SK-N-SH (cell line): ENCODE measurements at regions not wholly inside any gene's neighbourhood (a gene's known extent, or its start where the extent isn't known, plus 50 kb on each side); places are given as distances from the start of the nearest gene placed in this dataset.

Experiments used
- CTCF ChIA-PET: fragments of 300-600, 350-600 bp; formaldehyde crosslinking; extraction: SDS; loops from one replicate; lab custom pipeline; 2021; lab: Yijun Ruan, JAX
- POLR2A ChIA-PET: fragments of 350-600 bp; sonication (Branson Sonifier 250); formaldehyde crosslinking; extraction: SDS; loops from one replicate; lab custom pipeline; 2020; ENCODE audit warnings: antibody characterized with exemption, inconsistent platforms; lab: Yijun Ruan, JAX
- DNase-seq: peaks from one replicate; pipeline ENCODE4 v3.0.0; 2012
- H2AFZ ChIP-seq: fragments of 200-600 bp; sonication (generic); 2 replicates; pipeline ENCODE4 v1.8.1; 2016; ENCODE audit warnings: antibody characterized with exemption, mild to moderate bottlenecking, low read depth
- H3F3A ChIP-seq: fragments of 200-600 bp; sonication (generic); replicated peaks from 2 replicates; pipeline ENCODE3; 2016; ENCODE audit warnings: antibody characterized with exemption, mild to moderate bottlenecking; ENCODE audit not compliant: insufficient read depth
- H3K27ac ChIP-seq, 2 experiments: fragments of 200-500 bp in 1 of 2; fragments of 200-600 bp in 1 of 2; sonication (Bioruptor generic) in 1 of 2; sonication (generic), shearing (Covaris generic) in 1 of 2; 2 replicates each; pipeline versions ENCODE4 v1.5.1 to v1.6.1; 2014 to 2016; ENCODE audit warnings: low read depth in 2 of 2, inconsistent platforms in 1 of 2, low read length in 1 of 2, mild to moderate bottlenecking in 1 of 2, mixed read lengths in 1 of 2
- H3K27me3 ChIP-seq: fragments of 200-600 bp; sonication (generic), shearing (Covaris generic); 2 replicates; pipeline ENCODE4 v1.6.1; 2016; ENCODE audit warnings: mixed run types; ENCODE audit not compliant: insufficient read depth
- H3K36me3 ChIP-seq, 2 experiments: fragments of 200-500 bp in 1 of 2; fragments of 200-600 bp in 1 of 2; sonication (Bioruptor generic) in 1 of 2; sonication (generic) in 1 of 2; replicated peaks in 1 of 2; 2 replicates each; pipeline versions ENCODE3 to v1.5.1; 2014 to 2016; ENCODE audit warnings: low read length in 1 of 2, mild to moderate bottlenecking in 1 of 2; ENCODE audit not compliant: insufficient read depth in 2 of 2, control insufficient read depth in 1 of 2
- H3K4me1 ChIP-seq, 2 experiments: fragments of 200-500 bp in 1 of 2; fragments of 200-600 bp in 1 of 2; sonication (Bioruptor generic) in 1 of 2; sonication (generic), shearing (Covaris generic) in 1 of 2; 2 replicates each; pipeline versions ENCODE4 v1.5.1 to v1.6.1; 2014 to 2016; ENCODE audit warnings: low read depth in 1 of 2, low read length in 1 of 2, mixed run types in 1 of 2; ENCODE audit not compliant: insufficient read depth in 2 of 2, control insufficient read depth in 1 of 2
- H3K4me2 ChIP-seq: fragments of 200-600 bp; sonication (generic), shearing (Covaris generic); 2 replicates; pipeline ENCODE4 v1.6.1; 2017; ENCODE audit warnings: mixed run types
- H3K4me3 ChIP-seq, 2 experiments: fragments of 200-500 bp in 1 of 2; fragments of 200-600 bp in 1 of 2; sonication (Bioruptor generic) in 1 of 2; sonication (generic), shearing (Covaris generic) in 1 of 2; 2 replicates each; pipeline versions ENCODE4 v1.5.1 to v1.8.1; 2014 to 2016; ENCODE audit warnings: low read depth in 2 of 2, inconsistent platforms in 1 of 2, low read length in 1 of 2, mild to moderate bottlenecking in 1 of 2, mixed read lengths in 1 of 2, moderate library complexity in 1 of 2
- H3K79me2 ChIP-seq: fragments of 200-600 bp; sonication (generic); 2 replicates; pipeline ENCODE4 v1.8.1; 2017; ENCODE audit warnings: mild to moderate bottlenecking; ENCODE audit not compliant: insufficient read depth
- H3K9ac ChIP-seq: fragments of 200-600 bp; sonication (generic); 2 replicates; pipeline ENCODE4 v1.6.1; 2017; ENCODE audit warnings: mixed run types
- H3K9me2 ChIP-seq: fragments of 200-600 bp; sonication (generic); 2 replicates; pipeline ENCODE4 v1.6.1; 2017; ENCODE audit warnings: mixed run types
- H3K9me3 ChIP-seq: fragments of 200-600 bp; sonication (generic); 2 replicates; pipeline ENCODE4 v1.6.1; 2017; ENCODE audit warnings: mixed run types, mild to moderate bottlenecking, moderate library complexity
- H4K20me1 ChIP-seq: fragments of 200-600 bp; sonication (generic); 2 replicates; pipeline ENCODE4 v1.6.1; 2017; ENCODE audit warnings: mild to moderate bottlenecking, mixed run types; ENCODE audit not compliant: insufficient read depth
- ELF1 ChIP-seq: IDR thresholded peaks from 2 replicates; pipeline ENCODE4 v1.4.0; 2012
- FOSL2 ChIP-seq: IDR thresholded peaks from 2 replicates; pipeline ENCODE4 v1.4.0; 2012; ENCODE audit warnings: low read depth, mild to moderate bottlenecking, moderate library complexity, borderline replicate concordance
- FOXM1 ChIP-seq: IDR thresholded peaks from 2 replicates; pipeline ENCODE4 v1.4.0; 2012; ENCODE audit warnings: low read depth, mild to moderate bottlenecking
- MEF2A ChIP-seq: IDR thresholded peaks from 2 replicates; pipeline ENCODE4 v1.4.0; 2012; ENCODE audit warnings: low read depth, borderline replicate concordance
- NFIC ChIP-seq: IDR thresholded peaks from 2 replicates; pipeline ENCODE4 v1.4.0; 2012; ENCODE audit warnings: borderline replicate concordance
- NRF1 ChIP-seq: IDR thresholded peaks from 2 replicates; pipeline ENCODE4 v1.6.1; 2012; ENCODE audit warnings: low read depth, mild to moderate bottlenecking, low read length
- RFX5 ChIP-seq: IDR thresholded peaks from 2 replicates; pipeline ENCODE4 v1.6.1; 2012; ENCODE audit warnings: mild to moderate bottlenecking, improper control_type of control experiment, low read length
- SIN3A ChIP-seq: IDR thresholded peaks from 2 replicates; pipeline ENCODE4 v1.6.1; 2012; ENCODE audit warnings: low read depth, mild to moderate bottlenecking, low read length, moderate library complexity, borderline replicate concordance
- SMC3 ChIP-seq: IDR thresholded peaks from 2 replicates; pipeline ENCODE4 v1.6.1; 2012; ENCODE audit warnings: low read depth, low read length, improper control_type of control experiment
- TCF12 ChIP-seq: IDR thresholded peaks from 2 replicates; pipeline ENCODE4 v1.4.0; 2012
- USF1 ChIP-seq: IDR thresholded peaks from 2 replicates; pipeline ENCODE4 v1.4.0; 2012; ENCODE audit warnings: low read depth, borderline replicate concordance
- ZBTB33 ChIP-seq: IDR thresholded peaks from 2 replicates; pipeline ENCODE4 v1.4.0; 2012; ENCODE audit warnings: low read depth, borderline replicate concordance
- WGBS: methylation state at CpG from one replicate; pipeline ENCODE4 v1.1.6; 2017; ENCODE audit warnings: low lambda C conversion rate; 5-methylcytosine and 5-hydroxymethylcytosine counted together

GRCh38 chr3:20682573-20682972 lies 496.6 kb upstream of the SGO1 start (continued):
- no peak for TF ChIP-seq USF1

- Histone ChIP-seq H4K20me1 (no peaks in the 10 kb centered on the region), H3K4me1 (peaks cover 0 to 13% of the 10 kb centered on the region in 2 experiments; a peak in 2 of 4 replicates), H3K27me3 (no peaks in the 10 kb centered on the region), H2AFZ (peak overlapping the region; percentile 56), H3K4me3 (no peak overlapping the region), H3F3A (peaks cover 5% of the 10 kb centered on the region), H3K79me2 (no peaks in the 10 kb centered on the region), H3K4me2 (peak overlapping the region; percentile 24; the same call in 1 of the 2 replicates), H3K36me3 (no peaks in the 10 kb centered on the region), H3K9me2 (no peaks in the 10 kb centered on the region), H3K9me3 (no peaks in the 10 kb centered on the region), H3K27ac (peak overlapping the region in 1 of 2 experiments; percentile 48; a peak in 1 of 4 replicates), H3K9ac (no peak overlapping the region)
- ChIA-PET CTCF (interaction anchor here (0.9 kb wide), 1 partner anchor 9 kb away, joined by 3 read pairs; no protein-coding TSS in a partner anchor), POLR2A (no interaction called here)
- 70% methylated on average over 1 of the region's 1 CpG for WGBS
- no peak for TF ChIP-seq FOXM1
- TF ChIP-seq MEF2A: no peak
- TF ChIP-seq ZBTB33: no peak
- TF ChIP-seq NRF1: no peak
- no peak for TF ChIP-seq NFIC
- no peak for TF ChIP-seq SMC3
- no peak for TF ChIP-seq RFX5
- TF ChIP-seq FOSL2: no peak
- no peak for TF ChIP-seq TCF12
- no peak for DNase-seq
Observed at GRCh38 chr3:20680990-20681628, 495.1 kb upstream of the SGO1 start.

GRCh38 chr3:20673866-20674265 lies 487.9 kb upstream of the SGO1 start:
- 94% methylated on average over 1 of the region's 1 CpG for WGBS
- CTCF ChIA-PET: interaction anchor here (1.6 kb wide), 1 partner anchor 21 kb away, joined by 4 read pairs; no protein-coding TSS in a partner anchor

More at GRCh38 chr3:20673866-20674265, 487.9 kb upstream of the SGO1 start:
- Histone ChIP-seq H3K4me1 (peaks cover 0 to 4% of the 10 kb centered on the region in 2 experiments; a peak in 2 of 4 replicates), H2AFZ (no peak overlapping the region), H3F3A (no peaks in the 10 kb centered on the region), H3K9me2 (no peaks in the 10 kb centered on the region), H3K36me3 (no peaks in the 10 kb centered on the region), H4K20me1 (no peaks in the 10 kb centered on the region), H3K27ac (no peak overlapping the region), H3K79me2 (no peaks in the 10 kb centered on the region), H3K9me3 (no peaks in the 10 kb centered on the region; the same call in 1 of the 2 replicates), H3K27me3 (no peaks in the 10 kb centered on the region), H3K4me2 (no peak overlapping the region), H3K9ac (no peak overlapping the region), H3K4me3 (no peak overlapping the region)
- DNase-seq: no peak
- no peak for TF ChIP-seq TCF12
- TF ChIP-seq ELF1: no peak
- TF ChIP-seq SIN3A: no peak
- POLR2A ChIA-PET: no interaction called here
